ENCODE measurements at regions not wholly inside any gene's neighbourhood (a gene's known extent, or its start where the extent isn't known, plus 50 kb on each side); places are given as distances from the start of the nearest gene placed in this dataset.

GRCh38 chr12:40616383-40616915 is 75.8 kb upstream of the CNTN1 start:
- peak in 11 of 58 donors; percentile 1 to 31 (median 7) for DNase-seq

GRCh38 chr12:40618636-40619035 is 73.6 kb upstream of the CNTN1 start:
- no peak for DNase-seq

GRCh38 chr12:40620564-40621019 is 71.6 kb upstream of the CNTN1 start:
- DNase-seq: no peak

DNA sequence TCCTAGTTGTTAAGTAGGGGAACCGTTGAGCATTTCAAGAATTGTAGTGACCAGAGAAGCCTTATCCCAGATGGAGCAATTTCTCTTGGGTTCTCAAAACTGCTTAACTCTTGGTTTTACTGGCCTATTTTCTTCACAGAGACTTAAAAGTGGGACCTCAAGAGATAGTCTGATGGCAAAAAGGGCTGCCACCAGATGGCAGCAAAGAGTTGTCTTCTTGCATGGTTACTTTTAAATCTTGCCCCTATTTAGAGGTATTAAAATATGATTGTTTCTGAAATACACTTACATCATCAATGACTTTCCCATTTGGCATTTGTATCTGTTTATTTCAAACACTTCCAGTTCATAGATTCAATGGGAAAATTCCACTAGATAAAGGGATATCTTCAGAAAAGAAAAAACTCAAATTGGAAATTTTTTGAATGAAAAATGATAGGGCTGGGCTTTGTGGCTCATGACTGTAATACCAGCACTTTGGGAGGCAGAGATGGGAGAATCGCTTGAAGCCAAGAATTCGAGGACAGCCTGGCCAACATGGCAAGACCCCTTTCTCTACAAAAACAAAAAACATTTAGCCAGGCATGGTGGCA is 69.9 kb upstream of the CNTN1 start:
- peak in 34 of 58 donors; percentile 1 to 83 (median 18) for DNase-seq

GRCh38 chr12:40632171-40632570 is 60.1 kb upstream of the CNTN1 start:
- DNase-seq: no peak

DNA sequence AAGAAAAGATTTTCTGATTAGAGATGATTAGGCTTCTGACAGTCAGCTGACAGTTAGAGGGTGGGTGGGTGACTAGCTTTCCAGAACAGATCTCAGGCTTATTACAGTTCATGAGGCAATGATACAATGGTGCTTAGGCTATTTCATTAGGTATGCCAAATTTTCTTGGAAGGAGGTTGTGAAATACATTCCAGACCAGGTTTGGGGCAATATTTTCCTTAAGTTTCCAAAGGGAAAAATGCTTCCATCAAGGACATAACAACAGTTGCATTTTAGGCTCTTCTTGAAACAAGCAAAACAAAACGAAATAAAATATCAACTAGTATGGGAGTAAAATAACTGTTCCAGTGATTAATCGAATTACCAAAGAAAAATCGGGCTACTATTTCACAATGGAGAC is 59.3 kb upstream of the CNTN1 start:
- DNase-seq: no peak

DNA sequence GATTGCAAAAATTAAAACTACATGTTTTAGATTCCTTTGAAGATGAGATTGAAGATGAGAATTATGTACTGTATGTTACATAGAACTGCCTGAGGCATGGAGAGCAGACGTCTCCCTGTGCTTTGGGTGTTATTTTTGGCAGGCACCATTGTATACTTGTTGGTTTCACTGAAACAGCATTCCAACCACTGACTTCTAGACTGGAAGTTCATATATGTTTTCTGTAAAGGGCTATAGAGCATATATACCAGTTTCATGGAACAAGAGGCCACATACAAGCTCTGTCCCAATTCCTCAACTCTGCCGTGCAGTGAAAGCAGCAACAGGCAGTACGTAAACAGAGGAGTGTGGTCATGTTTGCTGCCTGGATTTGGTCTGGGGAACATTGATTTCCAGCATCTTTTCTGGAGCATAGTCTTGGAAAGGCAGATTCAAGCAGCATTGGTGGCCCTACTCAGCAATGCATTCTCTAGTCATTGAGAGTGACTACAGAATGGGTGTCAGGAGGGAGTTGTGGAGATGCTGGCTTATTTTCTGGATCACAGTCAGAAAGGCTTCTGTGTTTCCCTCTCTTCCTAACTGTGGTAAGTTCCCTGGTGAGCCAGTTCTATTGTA is 57.6 kb upstream of the CNTN1 start:
- peak in 1 of 58 donors; percentile 6 for DNase-seq

GRCh38 chr12:40635141-40635731 is 57.0 kb upstream of the CNTN1 start:
- peak in 1 of 58 donors; percentile 28 for DNase-seq
